Mesenchymal stem cell (in vitro differentiated cells and primary cell): ENCODE measurements at regions not wholly inside any gene's neighbourhood (a gene's known extent, or its start where the extent isn't known, plus 50 kb on each side); places are given as distances from the start of the nearest gene placed in this dataset.

Experiments used
- DNase-seq: peaks from one replicate; pipeline ENCODE4 v3.0.0-alpha.2; 2013
- H2AFZ ChIP-seq: one replicate; pipeline ENCODE4 v1.6.1; 2013; ENCODE audit warnings: low read depth, mild to moderate bottlenecking, control low read depth, inconsistent platforms, low read length, moderate library complexity
- H2AK5ac ChIP-seq: 2 replicates; pipeline ENCODE4 v1.6.1; 2013; ENCODE audit warnings: low read length, moderate library complexity, mild to moderate bottlenecking, inconsistent platforms; ENCODE audit not compliant: severe bottlenecking
- H2BK120ac ChIP-seq: one replicate; pipeline ENCODE4 v1.6.1; 2013; ENCODE audit warnings: low read depth, mild to moderate bottlenecking, inconsistent platforms, low read length, moderate library complexity
- H2BK12ac ChIP-seq, 2 experiments: one replicate each; pipeline ENCODE4 v1.6.1; 2013; ENCODE audit warnings: inconsistent platforms in 2 of 2, low read length in 2 of 2, mild to moderate bottlenecking in 2 of 2, moderate library complexity in 2 of 2, control low read depth in 1 of 2
- H2BK15ac ChIP-seq: one replicate; pipeline ENCODE4 v1.6.1; 2013; ENCODE audit warnings: mild to moderate bottlenecking, low read depth, inconsistent platforms; ENCODE audit not compliant: poor library complexity, severe bottlenecking
- H2BK5ac ChIP-seq: 2 replicates; pipeline ENCODE4 v1.6.1; 2013; ENCODE audit warnings: low read depth, mild to moderate bottlenecking, low read length, control low read depth, inconsistent platforms; ENCODE audit not compliant: poor library complexity, severe bottlenecking
- H3K14ac ChIP-seq, 2 experiments: one replicate each; pipeline ENCODE4 v1.6.1; 2013; ENCODE audit warnings: inconsistent platforms in 2 of 2, low read length in 2 of 2, control low read depth in 1 of 2, mild to moderate bottlenecking in 1 of 2, moderate library complexity in 1 of 2
- H3K18ac ChIP-seq, 2 experiments: one replicate each; pipeline ENCODE4 v1.6.1; 2013; ENCODE audit warnings: inconsistent platforms in 2 of 2, low read length in 2 of 2, control low read depth in 1 of 2, low read depth in 1 of 2, mild to moderate bottlenecking in 1 of 2
- H3K23ac ChIP-seq, 2 experiments: one replicate each; pipeline ENCODE4 v1.6.1; 2013; ENCODE audit warnings: inconsistent platforms in 2 of 2, low read length in 2 of 2, mild to moderate bottlenecking in 2 of 2, moderate library complexity in 2 of 2, control low read depth in 1 of 2
- H3K27ac ChIP-seq: 2 replicates; pipeline ENCODE4 v1.5.1; 2013; ENCODE audit warnings: mild to moderate bottlenecking, moderate library complexity, low read length, control low read depth, inconsistent platforms; ENCODE audit not compliant: poor library complexity, severe bottlenecking
- H3K27me3 ChIP-seq, 2 experiments: 2 replicates each; pipeline versions ENCODE4 v1.6.1 to v1.7.0; 2013; ENCODE audit warnings: low read length in 2 of 2, mild to moderate bottlenecking in 2 of 2, moderate library complexity in 2 of 2, control low read depth in 1 of 2, inconsistent platforms in 1 of 2; ENCODE audit not compliant: control insufficient read depth in 1 of 2, insufficient read depth in 1 of 2
- H3K36me3 ChIP-seq, 2 experiments: 2 replicates each; pipeline versions ENCODE4 v1.6.1 to v1.7.0; 2013; ENCODE audit warnings: low read length in 2 of 2, control low read depth in 1 of 2, inconsistent platforms in 1 of 2, low read depth in 1 of 2, mild to moderate bottlenecking in 1 of 2; ENCODE audit not compliant: insufficient read depth in 2 of 2, control insufficient read depth in 1 of 2
- H3K4ac ChIP-seq, 2 experiments: one replicate each; pipeline ENCODE4 v1.6.1; 2013; ENCODE audit warnings: inconsistent platforms in 2 of 2, low read length in 2 of 2, mild to moderate bottlenecking in 2 of 2, moderate library complexity in 2 of 2, control low read depth in 1 of 2, low read depth in 1 of 2
- H3K4me1 ChIP-seq: 2 replicates; pipeline ENCODE4 v1.6.1; 2013; ENCODE audit warnings: low read depth, low read length, control low read depth; ENCODE audit not compliant: control insufficient read depth, insufficient read depth
- H3K4me2 ChIP-seq: 2 replicates; pipeline ENCODE4 v1.6.1; 2013; ENCODE audit warnings: low read length, mild to moderate bottlenecking, inconsistent platforms; ENCODE audit not compliant: poor library complexity, severe bottlenecking
- H3K4me3 ChIP-seq, 2 experiments: 2 replicates each; pipeline versions ENCODE4 v1.5.1 to v1.7.0; 2013; ENCODE audit warnings: low read length in 2 of 2, mild to moderate bottlenecking in 2 of 2, control low read depth in 1 of 2, low read depth in 1 of 2; ENCODE audit not compliant: insufficient read depth in 1 of 2
- H3K79me1 ChIP-seq: replicated peaks from 2 replicates; pipeline ENCODE4 v1.6.1; 2013; ENCODE audit warnings: mild to moderate bottlenecking, control low read depth, low read length, inconsistent platforms; ENCODE audit not compliant: poor library complexity, severe bottlenecking
- H3K9ac ChIP-seq: 2 replicates; pipeline ENCODE4 v1.7.0; 2013; ENCODE audit warnings: mild to moderate bottlenecking, low read length, moderate library complexity
- H3K9me3 ChIP-seq: 2 replicates; pipeline ENCODE4 v1.7.0; 2013; ENCODE audit warnings: mild to moderate bottlenecking, low read length; ENCODE audit not compliant: control insufficient read depth
- H4K8ac ChIP-seq: one replicate; pipeline ENCODE4 v1.6.1; 2013; ENCODE audit warnings: inconsistent platforms, mild to moderate bottlenecking, low read length, moderate library complexity
- H4K91ac ChIP-seq: one replicate; pipeline ENCODE4 v1.6.1; 2013; ENCODE audit warnings: mild to moderate bottlenecking, low read length, inconsistent platforms
- WGBS: methylation state at CpG from one replicate; pipeline ENCODE4 v1.1.7; 2013; ENCODE audit warnings: mixed read lengths; 5-methylcytosine and 5-hydroxymethylcytosine counted together

DNA sequence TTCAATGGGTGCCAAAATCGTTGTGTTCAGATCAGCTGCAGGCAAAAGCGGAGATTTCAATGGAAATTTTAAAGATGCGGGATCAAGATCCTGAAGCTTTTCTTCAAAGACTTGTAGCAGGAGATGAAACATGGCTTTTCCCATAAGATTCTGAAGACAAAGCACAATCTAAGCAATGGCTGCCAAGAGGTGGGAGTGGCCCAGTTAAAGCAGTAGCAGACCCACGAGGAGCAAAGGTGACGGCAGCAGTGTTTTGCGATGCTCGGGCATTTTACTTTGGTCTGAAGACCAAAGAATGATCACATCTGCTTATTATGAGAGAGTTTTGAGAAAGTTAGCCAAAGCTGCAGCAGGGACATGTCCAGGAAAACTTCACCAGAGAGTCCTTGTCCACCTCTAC lies 222.9 kb downstream of the DSC3 start:
- no peak overlapping the region for H3K4me2 ChIP-seq
- DNase-seq, result no peak
- no peak overlapping the region for H3K27ac ChIP-seq
- H3K36me3 ChIP-seq, result no peaks in the 10 kb centered on the region
- H3K14ac ChIP-seq, result no peak overlapping the region
- no peaks in the 10 kb centered on the region for H3K9me3 ChIP-seq
- no peak overlapping the region for H3K9ac ChIP-seq
- no peaks in the 10 kb centered on the region for H3K79me1 ChIP-seq
- H3K27me3 ChIP-seq, result no peaks in the 10 kb centered on the region
- H2BK5ac ChIP-seq, result no peak overlapping the region
- no peak overlapping the region for H3K4ac ChIP-seq
- WGBS, result 96% methylated on average over 7 of the region's 7 CpGs
- H3K23ac ChIP-seq, result no peak overlapping the region
- H3K4me3 ChIP-seq, result no peak overlapping the region
- H2BK15ac ChIP-seq, result no peak overlapping the region
- no peak overlapping the region for H4K91ac ChIP-seq
- no peak overlapping the region for H2AFZ ChIP-seq
- no peak overlapping the region for H2BK12ac ChIP-seq
- no peak overlapping the region for H2AK5ac ChIP-seq
- no peaks in the 10 kb centered on the region for H3K4me1 ChIP-seq
- H3K18ac ChIP-seq, result no peak overlapping the region
- no peak overlapping the region for H2BK120ac ChIP-seq
- no peak overlapping the region for H4K8ac ChIP-seq

DNA sequence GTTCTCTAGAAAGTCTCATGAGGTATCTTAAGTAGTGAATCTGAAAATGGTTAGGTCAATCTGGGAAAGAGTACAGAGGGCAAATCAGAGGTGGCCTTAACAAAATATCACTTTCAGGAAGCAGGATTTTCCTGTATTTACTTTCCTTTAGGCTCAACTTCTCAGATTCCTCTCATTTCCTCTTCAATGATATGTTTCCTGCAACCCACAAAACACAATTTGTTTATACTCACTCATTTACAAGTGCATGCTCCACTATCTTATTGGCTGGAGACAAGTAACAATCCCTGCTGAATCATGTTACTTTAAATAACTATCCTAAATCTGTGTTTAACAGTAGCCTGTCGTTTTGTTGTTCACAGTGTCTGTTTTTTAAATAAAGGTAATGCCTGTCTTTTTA lies 228.1 kb downstream of the DSC3 start:
- H3K9ac ChIP-seq, result no peak overlapping the region
- no peak overlapping the region for H2BK5ac ChIP-seq

DNA sequence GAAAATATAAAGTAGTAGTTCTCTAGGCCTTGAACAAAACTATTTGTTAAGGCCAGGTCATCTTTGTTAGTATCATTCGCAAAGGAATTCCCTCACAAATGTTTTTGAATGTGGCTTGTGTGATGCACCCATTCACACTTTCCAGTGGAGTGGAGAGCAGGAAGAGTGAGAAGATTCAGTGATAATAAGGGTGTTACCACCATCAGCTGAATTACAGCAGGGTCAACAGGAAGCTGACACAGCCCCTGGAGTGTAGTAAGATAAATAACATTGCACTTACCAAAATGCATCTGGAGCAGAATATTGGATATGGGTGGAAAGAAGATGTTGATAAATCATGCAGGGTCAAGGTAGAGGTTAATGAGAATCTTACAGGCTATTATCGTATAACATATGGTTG lies 231.0 kb downstream of the DSC3 start:
- no peaks in the 10 kb centered on the region for H3K36me3 ChIP-seq
- H2BK12ac ChIP-seq, result no peak overlapping the region
- H3K23ac ChIP-seq, result no peak overlapping the region
- 75% methylated on average over 2 of the region's 2 CpGs for WGBS
- no peaks in the 10 kb centered on the region for H3K4me1 ChIP-seq
- no peak overlapping the region for H2AK5ac ChIP-seq
- H2BK5ac ChIP-seq, result no peak overlapping the region
- H2AFZ ChIP-seq, result no peak overlapping the region
- H3K79me1 ChIP-seq, result no peaks in the 10 kb centered on the region
- no peak overlapping the region for H3K4ac ChIP-seq
- H3K18ac ChIP-seq, result no peak overlapping the region
- no peak overlapping the region for H4K91ac ChIP-seq
- no peak overlapping the region for H2BK15ac ChIP-seq
- H2BK120ac ChIP-seq, result no peak overlapping the region
- no peaks in the 10 kb centered on the region for H3K27me3 ChIP-seq
- no peak overlapping the region for H3K4me3 ChIP-seq
- no peak overlapping the region for H3K14ac ChIP-seq
- no peaks in the 10 kb centered on the region for H3K9me3 ChIP-seq
- no peak overlapping the region for H3K27ac ChIP-seq
- no peak overlapping the region for H4K8ac ChIP-seq
- DNase-seq, result no peak
- H3K4me2 ChIP-seq, result no peak overlapping the region
- no peak overlapping the region for H3K9ac ChIP-seq

More for the DNA sequence above, 228.1 kb downstream of the DSC3 start:
- peak; percentile 58 for DNase-seq
- no peak overlapping the region for H2BK15ac ChIP-seq
- H4K8ac ChIP-seq, result no peak overlapping the region
- H3K18ac ChIP-seq, result no peak overlapping the region
- no peak overlapping the region for H2BK12ac ChIP-seq
- no peaks in the 10 kb centered on the region for H3K4me1 ChIP-seq
- H4K91ac ChIP-seq, result no peak overlapping the region
- H3K79me1 ChIP-seq, result no peaks in the 10 kb centered on the region
- no peaks in the 10 kb centered on the region for H3K36me3 ChIP-seq
- no peak overlapping the region for H2BK120ac ChIP-seq
- no peak overlapping the region for H2AK5ac ChIP-seq
- no peak overlapping the region for H3K27ac ChIP-seq
- no CpG with 5 or more reads among the region's 1 CpG for WGBS
- H2AFZ ChIP-seq, result no peak overlapping the region
- H3K14ac ChIP-seq, result no peak overlapping the region
- no peak overlapping the region for H3K4ac ChIP-seq
- H3K4me3 ChIP-seq, result no peak overlapping the region
- H3K23ac ChIP-seq, result no peak overlapping the region
- H3K9me3 ChIP-seq, result no peaks in the 10 kb centered on the region
- H3K4me2 ChIP-seq, result no peak overlapping the region
- no peaks in the 10 kb centered on the region for H3K27me3 ChIP-seq

DNA sequence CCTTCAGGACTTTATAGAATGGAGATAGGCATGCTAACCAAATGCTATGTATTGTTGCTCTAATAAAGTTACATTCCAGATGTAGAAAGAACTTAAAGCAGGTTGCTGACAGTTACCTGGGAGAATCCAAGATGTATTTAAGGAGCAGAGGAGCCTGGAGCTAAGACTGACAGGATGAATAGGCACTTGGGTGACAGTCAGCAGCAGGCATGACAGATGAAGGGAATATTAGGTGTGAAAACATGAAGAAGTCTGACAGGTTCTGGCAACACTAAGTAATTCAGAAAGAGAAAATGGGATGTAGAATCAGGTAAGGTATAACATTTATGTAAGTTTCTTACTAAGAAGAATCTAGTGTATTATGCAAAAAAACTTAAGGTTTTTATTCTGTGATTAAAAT lies 232.0 kb downstream of the DSC3 start:
- Histone ChIP-seq H2BK120ac (no peak overlapping the region), H3K23ac (no peak overlapping the region), H4K91ac (no peak overlapping the region), H3K9ac (no peak overlapping the region), H2BK5ac (no peak overlapping the region), H3K4ac (no peak overlapping the region), H3K4me3 (no peak overlapping the region), H3K14ac (no peak overlapping the region), H3K4me1 (no peaks in the 10 kb centered on the region), H3K9me3 (no peaks in the 10 kb centered on the region), H3K18ac (no peak overlapping the region), H3K4me2 (no peak overlapping the region), H3K36me3 (no peaks in the 10 kb centered on the region), H2AK5ac (no peak overlapping the region), H3K27ac (no peak overlapping the region), H2BK12ac (no peak overlapping the region), H2AFZ (no peak overlapping the region), H2BK15ac (no peak overlapping the region), H3K27me3 (no peaks in the 10 kb centered on the region), H3K79me1 (no peaks in the 10 kb centered on the region), H4K8ac (no peak overlapping the region)
- DNase-seq, result no peak
